GM19397 (cell line): ENCODE measurements at regions not wholly inside any gene's neighbourhood (a gene's known extent, or its start where the extent isn't known, plus 50 kb on each side); places are given as distances from the start of the nearest gene placed in this dataset.
"Not testable (repeated sequence)": the region's sequence is repeated elsewhere in the genome, so short reads cannot be mapped to it uniquely, and the experiment has no call there.

Source experiments
- ATAC-seq: cut with Tn5 transposase; IDR thresholded peaks from one replicate; pipeline ENCODE4 v1.9.1; 2021; ENCODE audit warnings: mild to moderate bottlenecking, moderate library complexity; ENCODE audit not compliant: unreplicated experiment

DNA sequence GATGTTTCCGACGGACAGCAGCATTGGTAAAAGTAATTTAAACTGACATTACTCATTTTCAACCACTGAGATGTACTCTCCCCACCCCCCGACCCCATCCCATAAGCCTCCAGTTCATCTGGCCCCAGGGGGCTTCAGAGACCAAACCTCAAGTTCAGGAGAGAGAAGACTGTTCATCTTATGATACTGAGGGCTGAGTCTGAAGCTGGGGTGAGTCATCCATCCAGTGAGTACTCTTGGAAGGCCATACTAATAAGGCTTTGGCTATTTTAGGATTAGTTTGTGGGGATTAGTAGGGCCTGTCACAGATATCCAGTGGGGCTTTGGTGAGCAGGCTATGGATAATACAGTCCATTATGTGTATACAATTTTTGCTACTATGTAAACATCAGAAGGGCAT, 125.3 kb upstream of the APCDD1 start:
- no peak for ATAC-seq

DNA sequence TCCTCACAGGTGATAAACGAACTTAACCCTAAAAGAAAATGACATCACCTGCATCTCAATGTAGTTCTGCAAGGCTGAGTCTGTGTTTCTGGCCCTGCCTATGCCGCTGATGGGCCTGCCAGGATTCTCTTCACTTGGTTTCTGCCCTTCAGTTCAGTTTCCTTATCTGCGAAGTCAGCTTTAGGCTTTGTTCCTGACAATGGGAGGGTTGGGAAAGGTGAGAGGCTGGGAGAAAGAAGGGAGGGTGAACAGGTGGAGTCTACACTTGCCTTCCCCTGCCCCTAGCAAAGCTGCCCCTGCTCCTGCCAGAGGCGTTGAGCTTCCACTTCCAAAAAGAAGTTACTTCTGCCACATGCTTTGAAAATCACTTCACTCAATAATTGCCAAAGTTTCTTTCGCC, 124.0 kb upstream of the APCDD1 start:
- no peak for ATAC-seq

DNA sequence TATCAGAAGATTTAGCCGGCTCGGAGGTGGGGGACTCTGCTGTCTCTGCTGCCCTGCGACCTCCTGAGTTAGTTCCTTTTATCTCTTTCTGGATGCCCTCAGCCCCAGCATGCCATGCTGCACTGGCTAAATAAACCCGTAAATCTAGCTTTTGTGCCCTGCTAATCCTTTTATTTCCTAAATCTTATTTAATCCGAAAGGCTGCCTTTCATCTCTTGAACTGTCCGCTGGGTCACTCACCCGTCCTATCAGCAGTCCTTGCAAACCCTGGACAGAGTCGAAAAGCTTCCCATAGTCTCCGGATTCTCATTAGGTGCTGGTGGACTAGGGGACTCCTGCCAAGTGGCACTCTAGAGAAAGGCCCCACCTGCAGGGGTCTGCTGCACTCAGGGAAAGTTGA, 122.0 kb upstream of the APCDD1 start:
- ATAC-seq, result no peak

DNA sequence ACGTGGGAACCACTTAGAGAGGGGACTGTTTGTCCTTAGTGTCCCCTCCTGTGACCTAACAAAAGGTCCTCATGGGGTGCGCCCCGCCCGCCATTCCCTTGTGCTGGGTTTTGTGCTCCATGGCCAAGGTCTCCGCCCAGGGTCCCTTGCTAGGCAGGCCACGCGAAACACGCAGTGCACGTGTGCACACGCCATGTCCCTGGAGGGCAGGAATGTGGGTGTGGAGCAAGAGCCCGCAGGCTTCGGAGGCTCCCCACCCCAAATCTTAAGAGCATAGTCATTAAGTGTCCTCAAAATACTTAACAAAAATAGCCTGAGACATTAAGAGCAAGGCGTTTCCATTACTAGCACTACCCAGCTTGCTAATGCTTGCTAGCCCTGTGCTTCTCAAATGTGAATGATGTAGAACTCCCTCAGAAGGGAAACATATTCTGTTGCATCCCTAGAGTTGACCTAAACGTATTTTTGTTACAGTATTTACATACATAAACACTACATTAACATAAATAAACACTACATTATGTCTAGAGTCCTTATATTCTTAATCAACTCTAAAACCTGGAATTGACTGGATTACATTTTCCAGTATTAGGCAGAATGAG, 117.6 kb upstream of the APCDD1 start:
- no peak for ATAC-seq

DNA sequence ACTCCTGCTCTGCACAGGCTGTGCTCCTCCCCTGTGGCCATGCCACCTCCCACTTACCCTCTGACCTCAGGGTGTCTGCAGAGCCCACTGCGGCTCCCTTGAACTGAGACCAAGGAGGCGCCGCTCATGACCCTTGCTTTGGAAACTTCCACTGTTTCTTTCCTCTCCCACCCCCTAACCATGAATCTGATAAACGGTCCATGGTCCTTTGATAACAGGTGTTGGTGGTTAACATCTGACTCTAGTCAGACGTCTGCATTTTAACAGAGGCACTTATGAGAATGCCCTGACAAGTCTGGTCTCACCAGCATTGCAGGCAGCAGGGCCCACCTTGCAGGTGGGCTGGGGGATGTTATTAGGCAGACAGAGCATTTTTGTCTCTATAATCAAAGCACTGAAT, 113.6 kb upstream of the APCDD1 start:
- no peak for ATAC-seq

DNA sequence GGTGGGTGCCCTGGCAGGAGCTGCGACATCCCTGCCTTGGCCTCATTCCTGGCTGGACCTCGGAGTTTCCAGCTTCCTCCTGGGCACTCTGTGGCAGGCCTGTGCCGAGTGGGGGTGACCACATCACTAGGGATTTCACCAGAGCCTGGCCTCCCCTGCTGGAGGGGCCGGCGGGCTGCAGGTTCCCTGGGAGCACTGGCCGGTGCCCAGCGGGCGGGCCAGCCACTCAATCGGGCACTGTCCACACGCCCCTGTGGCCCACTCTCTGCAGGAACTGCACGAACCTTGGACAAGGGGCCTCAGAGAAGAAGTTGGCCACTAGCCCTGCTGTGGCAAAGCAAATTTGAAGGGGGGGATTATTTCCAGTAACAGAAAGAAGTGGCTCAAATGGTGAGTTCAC, 110.7 kb upstream of the APCDD1 start:
- no peak for ATAC-seq

DNA sequence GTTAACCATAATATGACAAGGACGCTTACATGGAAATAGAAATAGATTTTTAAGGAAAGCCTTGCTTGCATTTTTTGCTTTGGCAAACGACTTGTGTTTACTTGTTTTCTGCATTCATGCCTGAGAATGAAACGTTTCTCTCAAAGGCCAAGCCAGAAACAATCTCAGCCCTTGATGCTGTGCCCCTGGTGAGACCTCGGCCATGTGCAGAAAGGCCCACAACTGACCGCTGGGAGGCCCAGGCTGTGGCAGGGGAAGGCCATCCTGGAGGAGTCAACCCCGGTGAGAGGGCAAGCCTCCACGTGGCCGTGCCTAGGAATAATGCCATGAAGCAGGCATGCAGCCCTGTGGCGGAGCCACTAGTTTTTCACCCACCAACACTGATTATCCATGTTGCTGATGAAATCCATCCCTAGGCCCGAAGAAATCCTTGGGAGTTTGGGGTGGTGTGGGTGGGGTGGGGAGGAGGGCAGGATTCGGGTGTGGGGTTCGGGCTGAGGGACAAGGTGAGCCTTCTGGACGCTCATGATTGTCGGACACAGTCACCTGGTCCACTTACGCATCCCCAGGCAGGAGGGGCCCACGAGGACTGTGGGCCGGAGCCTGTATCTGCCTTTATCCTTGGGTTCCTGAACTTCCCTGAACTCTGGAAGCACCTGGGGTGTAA, 107.6 kb upstream of the APCDD1 start:
- no peak for ATAC-seq

DNA sequence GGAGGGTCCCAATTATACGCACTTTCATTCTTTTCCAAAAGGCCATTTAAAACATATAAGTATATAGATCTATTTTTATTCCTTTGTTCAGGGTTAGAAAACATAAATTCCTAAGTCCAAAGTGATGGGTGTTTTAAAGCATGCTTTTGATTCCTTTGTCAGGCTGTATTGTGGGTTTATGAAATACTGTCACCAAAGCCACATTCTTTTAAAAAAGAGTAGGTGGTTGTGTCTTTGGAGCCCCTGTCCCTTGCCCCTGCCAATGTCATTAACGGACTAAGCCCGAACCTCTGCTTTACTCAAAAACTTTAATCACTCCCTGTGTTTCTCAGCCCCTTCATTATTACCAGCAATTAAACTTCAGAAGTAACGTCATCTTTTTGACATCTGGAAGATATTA, 104.9 kb upstream of the APCDD1 start:
- no peak for ATAC-seq

DNA sequence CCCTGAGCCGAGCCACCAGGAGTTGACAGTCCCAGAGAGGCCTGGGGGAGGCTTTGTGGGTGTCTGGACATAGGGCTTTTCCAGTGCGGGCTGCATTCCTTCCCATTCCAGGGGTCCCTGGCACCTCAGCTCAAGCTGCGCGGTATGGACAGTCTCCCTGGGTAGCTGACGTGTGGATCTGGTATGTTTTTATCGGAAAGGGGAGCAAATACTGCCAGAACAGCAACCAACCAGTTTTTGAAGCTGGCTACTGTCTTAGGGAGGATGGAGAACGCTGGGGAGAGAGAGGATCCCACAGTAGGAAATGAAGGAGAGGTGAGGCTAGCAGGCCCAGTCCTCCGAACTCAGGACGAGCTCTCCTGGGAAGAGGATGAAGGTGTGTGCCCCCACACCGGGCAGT, 103.8 kb upstream of the APCDD1 start:
- ATAC-seq, result no peak

DNA sequence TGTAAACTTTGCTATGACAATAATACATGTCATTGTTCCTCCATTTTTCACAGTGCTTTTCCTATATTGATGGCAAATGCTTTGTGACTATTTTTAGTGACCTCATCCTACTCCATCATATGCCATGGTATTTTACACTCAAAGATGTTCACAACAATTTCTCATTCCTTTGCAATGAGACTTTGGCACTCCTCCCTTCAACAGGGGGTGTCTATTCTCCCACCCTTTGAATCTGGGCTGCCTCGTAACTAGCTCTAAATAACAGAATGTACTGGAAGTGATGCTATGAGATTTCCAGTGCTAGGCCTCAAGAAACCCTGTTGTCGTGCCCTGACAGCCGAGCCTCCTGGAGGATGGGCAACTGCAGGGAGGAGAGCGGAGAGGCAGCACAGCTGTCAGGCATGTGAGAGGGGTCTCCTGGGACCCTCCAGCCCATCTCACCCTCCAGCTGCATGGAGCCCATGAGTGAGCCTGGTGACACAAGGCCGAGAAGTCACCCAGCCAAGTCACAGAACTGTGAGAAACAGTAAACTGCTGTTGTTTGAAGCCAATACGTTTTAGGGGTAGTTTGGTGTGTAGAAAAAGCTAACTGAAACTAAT, 103.1 kb upstream of the APCDD1 start:
- no peak for ATAC-seq

DNA sequence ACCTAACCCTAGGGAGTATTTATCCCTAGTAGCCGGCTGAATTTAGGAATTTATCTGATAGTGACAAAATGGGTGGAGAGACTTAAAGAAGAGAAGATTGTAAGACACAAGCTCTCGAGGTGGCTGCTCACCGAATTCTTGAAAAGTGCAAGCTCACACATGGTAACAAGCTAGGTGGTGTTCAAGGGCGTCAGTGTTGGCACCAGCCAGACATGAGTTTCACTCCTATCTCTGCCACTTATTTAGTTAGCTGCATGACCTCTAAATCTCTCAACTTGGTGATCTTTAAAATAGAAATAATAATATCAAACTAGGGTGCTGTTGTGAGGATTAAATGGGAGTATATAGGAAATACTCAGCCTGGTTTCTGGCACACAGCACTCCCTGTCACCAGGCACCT, 102.6 kb upstream of the APCDD1 start:
- no peak for ATAC-seq

DNA sequence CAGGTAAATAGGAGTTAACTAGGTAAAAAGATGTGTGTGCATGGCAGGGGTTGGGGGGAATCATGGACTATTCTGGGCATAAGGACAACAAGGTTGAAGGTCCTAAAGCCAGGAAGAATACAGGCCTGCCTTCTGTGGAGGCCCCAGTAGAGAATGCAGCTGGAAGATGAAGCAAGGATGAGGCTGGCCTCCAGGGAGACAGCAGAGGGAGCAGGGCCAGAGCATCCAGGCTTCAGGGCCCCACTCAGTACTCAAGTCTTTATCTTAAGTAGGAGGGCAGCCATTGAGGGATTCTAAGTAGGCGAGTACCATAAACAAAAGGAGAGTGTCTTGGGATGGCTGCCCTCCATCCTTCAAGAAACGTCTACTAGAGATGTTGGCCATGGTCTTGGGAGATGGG, 101.8 kb upstream of the APCDD1 start:
- ATAC-seq, result no peak

DNA sequence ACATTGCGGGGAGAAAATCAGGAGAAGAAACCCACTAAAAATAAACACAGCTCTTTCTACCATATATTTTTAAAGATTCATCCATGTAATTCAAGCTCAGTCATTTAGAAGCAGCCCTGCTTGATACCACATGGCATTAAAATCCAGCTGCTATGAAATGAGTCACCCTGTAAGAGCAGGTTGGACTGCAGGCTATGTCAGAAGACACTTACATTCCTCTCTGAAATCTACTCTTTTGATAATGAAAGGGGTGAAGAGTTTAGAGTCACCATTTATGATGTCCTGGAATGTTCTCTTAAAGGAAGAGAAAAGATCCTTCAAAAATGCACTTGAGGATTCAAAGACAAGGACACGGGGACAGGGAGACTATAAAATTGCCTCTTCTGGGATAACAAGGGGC, 100.6 kb upstream of the APCDD1 start:
- ATAC-seq, result no peak

DNA sequence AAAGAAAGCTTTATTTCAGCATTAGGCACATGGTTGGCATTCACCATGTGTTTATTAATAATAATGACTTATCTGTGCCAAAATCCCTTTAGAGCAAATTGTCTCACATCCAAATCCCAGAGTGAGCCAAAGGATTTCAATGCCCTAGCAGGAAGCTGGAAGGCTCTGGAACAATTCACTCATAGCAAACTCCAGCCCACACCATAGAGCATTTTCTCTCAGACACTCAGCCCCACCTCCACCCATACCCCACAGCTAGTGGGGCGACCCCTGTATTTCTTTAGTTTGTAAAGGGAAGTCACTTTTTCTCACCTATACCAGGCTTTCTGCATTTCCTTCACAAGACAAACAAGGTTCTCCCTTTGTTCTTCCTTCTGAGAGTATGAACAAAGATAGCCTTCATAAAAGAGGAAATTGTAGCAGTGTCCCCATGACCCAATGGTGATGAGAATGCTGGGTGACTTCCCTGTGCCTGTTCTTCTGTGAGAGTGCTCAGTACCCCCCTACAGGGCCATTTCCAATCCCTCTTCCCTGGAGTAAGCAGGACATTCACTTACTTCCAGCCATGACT, 100.1 kb upstream of the APCDD1 start:
- no peak for ATAC-seq

DNA sequence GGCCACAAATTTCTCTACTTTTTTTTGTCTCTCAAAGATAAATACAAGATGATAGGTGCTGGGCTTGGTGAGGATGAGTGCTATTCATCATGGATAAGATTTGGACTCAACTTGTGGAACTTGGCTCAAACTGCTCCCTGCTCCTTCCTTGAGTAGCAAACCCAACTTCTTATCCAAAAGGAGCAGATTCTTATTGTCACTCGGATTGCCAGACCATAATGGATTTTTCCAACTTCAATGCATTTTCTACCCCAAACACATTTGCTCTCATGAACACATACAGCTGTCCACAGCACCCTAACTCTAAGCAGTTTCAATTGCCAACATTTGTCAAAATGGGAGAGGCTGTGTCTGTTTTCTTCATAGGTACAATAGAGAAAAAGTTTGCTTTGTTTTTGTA, 99.5 kb upstream of the APCDD1 start:
- ATAC-seq, result no peak

DNA sequence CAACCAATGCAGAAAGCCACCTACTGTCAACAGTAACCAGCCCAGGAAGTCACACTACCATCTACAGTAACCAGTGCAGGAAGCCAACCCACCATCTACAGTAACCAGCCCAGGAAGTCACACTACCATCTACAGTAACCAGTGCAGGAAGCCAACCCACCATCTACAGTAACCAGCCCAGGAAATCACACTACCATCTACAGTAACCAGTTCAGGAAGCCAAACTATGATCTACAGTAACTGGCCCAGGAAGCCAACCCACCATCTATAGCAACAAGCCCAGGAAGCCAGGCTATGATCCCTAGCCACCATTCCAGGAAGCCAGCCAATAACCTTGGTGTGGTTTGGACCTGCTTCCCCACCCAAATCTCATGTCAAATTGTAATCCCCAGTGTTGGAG, 97.4 kb upstream of the APCDD1 start:
- not testable (repeated sequence) for ATAC-seq

DNA sequence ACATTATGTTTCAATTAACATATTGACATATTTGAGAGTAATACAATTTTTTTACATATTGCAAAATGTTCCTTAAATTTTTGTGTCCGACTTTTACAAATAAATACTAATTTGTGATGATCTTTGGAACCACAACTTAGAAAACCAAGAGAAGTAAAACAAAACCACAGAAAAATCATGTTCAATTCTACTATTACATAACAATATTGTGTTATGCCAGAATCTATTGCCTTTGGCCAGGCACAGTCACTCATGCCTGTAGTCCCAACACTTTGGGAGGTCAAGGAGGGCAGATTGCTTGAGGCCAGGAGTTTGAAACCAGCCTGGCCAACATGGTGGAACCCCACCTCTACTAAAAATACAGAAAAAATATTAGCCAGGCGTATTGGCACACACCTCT, 92.8 kb upstream of the APCDD1 start:
- no peak for ATAC-seq

DNA sequence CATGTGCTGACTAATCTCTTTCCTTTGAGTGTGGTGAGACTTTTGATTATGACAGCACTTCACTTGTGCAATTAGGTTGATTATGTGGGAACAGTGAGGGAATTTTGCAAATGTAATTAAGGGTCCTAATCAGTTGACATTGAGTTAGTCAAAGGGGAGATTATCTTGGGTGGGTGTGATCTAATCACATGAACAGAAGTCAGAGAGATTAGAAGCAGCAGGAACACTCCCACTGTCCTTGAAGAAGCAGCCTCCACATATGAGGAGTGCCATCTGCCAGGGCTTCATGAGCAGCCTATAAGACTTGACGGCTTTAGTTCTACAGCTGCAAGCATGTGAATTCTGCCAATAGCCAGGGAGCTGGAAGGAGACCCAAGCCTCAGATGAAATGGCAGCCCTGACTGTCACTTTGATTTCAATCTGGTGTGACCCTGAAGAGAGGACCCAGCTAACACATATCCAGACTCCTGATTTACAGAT, 89.4 kb upstream of the APCDD1 start:
- no peak for ATAC-seq

DNA sequence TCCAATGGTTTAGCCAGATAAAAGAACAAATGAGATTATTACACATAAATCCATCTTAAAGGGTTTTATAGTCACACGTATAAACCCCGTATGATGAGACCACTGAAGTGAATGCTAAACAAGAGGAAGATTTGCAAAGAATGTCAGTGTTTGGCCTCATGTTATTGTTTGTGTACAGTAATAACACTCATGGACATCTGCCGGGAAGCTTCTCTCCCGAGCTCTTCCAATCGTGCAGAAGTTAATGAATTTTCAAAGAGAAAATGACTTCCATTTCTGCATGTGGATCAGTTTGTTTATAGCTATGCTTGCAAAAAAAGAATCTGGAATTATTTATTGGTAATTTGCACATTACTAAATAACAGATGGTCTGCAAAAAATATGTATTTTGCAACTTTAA, 88.5 kb upstream of the APCDD1 start:
- ATAC-seq, result no peak

DNA sequence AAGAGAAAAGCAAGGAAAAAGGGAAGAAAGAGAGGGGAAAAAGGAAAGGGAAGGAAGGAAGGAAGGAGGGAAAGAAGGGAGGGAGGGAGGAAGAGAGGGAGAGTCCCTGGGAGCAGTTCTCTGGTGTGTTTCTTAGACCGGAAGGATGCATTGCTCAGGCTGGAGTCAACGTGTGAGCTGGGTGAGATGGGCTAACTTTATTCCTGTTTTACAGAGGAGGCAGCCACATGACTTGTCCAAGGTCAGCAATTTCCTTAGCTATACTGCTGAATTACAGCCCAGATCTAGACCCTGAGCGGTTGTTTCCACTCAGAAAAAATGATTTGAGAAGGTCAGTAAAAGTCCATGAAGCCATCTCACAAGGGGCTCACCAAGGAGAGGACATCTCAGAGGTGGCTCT, 86.6 kb upstream of the APCDD1 start:
- ATAC-seq, result no peak

DNA sequence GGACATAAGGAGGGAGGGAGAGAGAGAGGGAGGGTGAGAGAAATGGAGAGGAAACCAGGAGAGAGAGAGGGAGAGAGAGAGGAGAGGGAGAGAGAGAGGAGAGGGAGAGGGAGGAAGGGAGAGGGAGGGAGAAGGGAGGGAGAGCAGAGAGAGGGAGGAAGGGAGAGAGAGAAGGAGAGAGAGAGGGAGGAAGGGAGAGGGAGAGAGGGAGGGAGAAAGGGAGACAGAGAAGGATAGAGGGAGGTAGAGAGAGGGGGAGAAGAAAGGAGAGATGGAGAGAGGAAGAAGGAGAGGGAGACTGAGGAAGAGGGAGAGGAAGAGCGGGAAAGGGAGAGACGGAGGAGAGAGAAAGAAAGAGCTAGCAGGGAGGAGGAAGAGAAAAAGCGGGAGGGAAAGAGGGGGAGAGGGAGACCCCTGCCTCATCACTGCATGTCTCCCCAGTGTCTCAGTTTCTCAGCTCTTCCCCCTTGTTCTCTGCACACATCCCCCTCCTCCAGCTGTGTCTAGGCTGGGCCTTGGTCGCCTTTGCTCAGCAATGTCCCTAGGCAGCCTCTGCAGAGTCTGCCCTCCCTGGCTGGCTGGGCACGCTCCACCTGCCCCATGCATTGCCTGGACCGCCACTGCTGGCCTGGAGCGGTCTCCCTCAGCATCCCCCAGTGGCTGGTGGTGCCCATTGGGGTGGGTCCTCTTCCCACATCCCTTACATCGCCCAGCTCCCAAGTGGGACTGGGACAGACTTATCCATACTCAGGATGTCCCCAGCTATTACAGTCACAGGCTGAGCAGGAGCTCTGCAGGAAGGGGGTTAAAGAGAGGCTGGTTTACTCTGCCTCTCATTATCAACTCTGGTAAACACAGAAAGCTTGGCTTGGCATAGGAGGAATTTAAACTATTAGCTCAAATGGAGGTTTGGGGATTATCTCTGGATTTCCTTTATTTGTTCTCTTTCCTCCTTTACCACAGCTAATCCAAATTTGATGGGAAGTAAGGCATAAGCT, 85.7 kb upstream of the APCDD1 start:
- no peak for ATAC-seq
